ENCODE measurements at regions not wholly inside any gene's neighbourhood (a gene's known extent, or its start where the extent isn't known, plus 50 kb on each side); places are given as distances from the start of the nearest gene placed in this dataset.

DNA sequence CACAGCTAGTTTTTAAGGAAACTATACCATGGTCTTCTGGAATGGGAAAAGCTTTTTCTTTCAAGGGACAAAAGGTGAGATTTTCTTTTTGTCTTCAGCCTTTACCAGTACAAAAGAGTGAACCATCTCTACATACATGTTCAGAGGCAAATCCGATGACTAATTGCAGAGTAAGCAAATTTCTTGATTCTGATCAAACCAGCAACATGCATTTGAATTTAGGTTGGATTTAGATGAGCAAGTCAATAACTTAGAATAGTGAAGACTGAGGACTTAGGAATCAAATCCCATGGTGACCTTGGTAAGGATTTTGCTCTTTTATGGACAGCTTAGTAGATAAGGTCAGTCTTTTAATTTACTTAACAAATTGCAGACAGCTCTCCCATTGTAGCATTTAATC is 65.9 kb upstream of the BLID start:
- intact Hi-C loops (cut with micrococcal nuclease) = no loop called here
- ATAC-seq (no peak), DNase-seq (no peak)
- Mint-ChIP-seq H3K4me1 (ENCODE audit: low read depth) (no peaks in the 10 kb centered on the region), H3K27ac (no peak overlapping the region), H3K27me3 (peaks cover 15% of the 10 kb centered on the region), H3K4me3 (no peak overlapping the region), H3K36me3 (ENCODE audit: low read depth) (no peaks in the 10 kb centered on the region), H3K9me3 (no peaks in the 10 kb centered on the region)
- ChIA-PET POLR2A (no interaction called here), CTCF (interaction anchor here (0.7 kb wide), 1 partner anchor 21 kb away, joined by 3 read pairs; no protein-coding TSS in a partner anchor)
- TF ChIP-seq, protein P1, sequence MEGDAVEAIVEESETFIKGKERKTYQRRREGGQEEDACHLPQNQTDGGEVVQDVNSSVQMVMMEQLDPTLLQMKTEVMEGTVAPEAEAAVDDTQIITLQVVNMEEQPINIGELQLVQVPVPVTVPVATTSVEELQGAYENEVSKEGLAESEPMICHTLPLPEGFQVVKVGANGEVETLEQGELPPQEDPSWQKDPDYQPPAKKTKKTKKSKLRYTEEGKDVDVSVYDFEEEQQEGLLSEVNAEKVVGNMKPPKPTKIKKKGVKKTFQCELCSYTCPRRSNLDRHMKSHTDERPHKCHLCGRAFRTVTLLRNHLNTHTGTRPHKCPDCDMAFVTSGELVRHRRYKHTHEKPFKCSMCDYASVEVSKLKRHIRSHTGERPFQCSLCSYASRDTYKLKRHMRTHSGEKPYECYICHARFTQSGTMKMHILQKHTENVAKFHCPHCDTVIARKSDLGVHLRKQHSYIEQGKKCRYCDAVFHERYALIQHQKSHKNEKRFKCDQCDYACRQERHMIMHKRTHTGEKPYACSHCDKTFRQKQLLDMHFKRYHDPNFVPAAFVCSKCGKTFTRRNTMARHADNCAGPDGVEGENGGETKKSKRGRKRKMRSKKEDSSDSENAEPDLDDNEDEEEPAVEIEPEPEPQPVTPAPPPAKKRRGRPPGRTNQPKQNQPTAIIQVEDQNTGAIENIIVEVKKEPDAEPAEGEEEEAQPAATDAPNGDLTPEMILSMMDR (IDR thresholded peaks at IDR 0.05) = no peak

DNA sequence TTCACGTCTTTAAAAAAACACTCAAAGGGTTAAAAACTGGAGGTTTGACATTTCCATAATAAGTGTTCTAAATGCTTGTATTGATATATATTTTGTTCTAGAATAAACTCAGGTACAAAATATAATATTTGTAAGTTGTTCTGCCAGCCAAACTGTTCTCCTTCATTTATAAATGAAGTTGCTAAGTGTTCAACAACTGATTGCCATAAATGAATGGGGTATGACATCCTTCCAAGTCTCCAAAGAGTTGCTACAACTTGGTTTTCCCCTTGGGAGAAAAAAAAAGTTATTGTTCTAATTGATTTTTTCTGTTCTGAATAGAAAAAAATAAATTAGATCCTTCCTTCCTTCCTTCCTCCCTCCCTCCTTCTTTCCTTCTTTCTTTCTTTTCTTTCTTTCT is 65.4 kb upstream of the BLID start:
- intact Hi-C loops (cut with micrococcal nuclease) = no loop called here
- POLR2A ChIA-PET = no interaction called here
- no peaks in the 10 kb centered on the region for H3K9me3 Mint-ChIP-seq
- no peak overlapping the region for H3K4me3 Mint-ChIP-seq
- H3K36me3 Mint-ChIP-seq (ENCODE audit: low read depth) = no peaks in the 10 kb centered on the region
- peaks cover 12% of the 10 kb centered on the region for H3K27me3 Mint-ChIP-seq
- DNase-seq (no peak), ATAC-seq (no peak)
- CTCF ChIA-PET = no interaction called here
- H3K27ac Mint-ChIP-seq = no peak overlapping the region
- no peaks in the 10 kb centered on the region for H3K4me1 Mint-ChIP-seq (ENCODE audit: low read depth)
- TF ChIP-seq, protein P1 (IDR thresholded peaks at IDR 0.05) = no peak

DNA sequence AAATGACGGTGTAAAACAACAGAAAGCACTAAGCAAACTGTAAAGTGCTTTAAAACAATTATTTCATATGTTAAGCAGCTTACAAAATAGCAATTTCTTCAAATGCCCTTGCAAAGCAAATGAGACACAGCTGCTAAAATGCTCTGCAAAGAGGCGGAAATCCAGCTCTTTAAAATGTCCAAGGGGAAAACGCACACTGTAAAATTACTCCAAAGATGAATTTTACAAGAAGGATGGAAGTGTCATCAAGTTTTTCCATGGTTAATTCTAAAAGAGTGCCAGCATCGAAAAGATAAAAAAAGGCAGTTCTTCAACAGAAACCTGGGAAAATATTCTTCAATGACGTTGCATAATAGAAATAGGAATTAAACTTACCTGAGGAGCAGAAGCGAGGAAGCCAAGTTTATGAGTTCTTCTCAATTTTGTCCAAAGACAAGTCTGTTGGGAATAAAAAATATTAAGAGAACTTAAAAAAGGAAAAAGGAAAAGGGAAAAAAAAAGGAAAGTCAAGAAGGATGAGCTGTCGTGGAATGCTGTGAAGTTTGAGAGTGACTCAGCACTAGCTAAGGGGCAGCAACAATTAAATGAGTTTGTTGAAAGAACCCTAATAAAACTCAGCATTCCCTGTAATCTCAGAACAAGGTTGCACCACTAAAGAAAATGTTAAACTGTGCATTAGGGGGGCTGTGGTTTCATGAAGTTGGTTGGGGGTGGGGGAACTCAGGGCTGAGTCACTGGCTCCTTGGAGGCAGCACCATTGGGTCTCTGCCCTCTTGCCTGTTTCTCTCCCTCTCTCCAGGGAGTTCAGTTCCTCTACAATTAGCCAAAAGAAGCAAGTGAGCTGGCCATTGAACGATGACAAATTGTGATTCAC is 64.2 kb upstream of the BLID start:
- intact Hi-C loops (cut with micrococcal nuclease) = no loop called here
- CTCF ChIA-PET = no interaction called here
- H3K36me3 Mint-ChIP-seq (ENCODE audit: low read depth) = no peaks in the 10 kb centered on the region
- H3K27me3 Mint-ChIP-seq = peaks cover 11% of the 10 kb centered on the region
- no peak for DNase-seq
- POLR2A ChIA-PET = no interaction called here
- TF ChIP-seq, protein P1 (IDR thresholded peaks at IDR 0.05) = no peak
- no peak for ATAC-seq
- no peaks in the 10 kb centered on the region for H3K9me3 Mint-ChIP-seq
- no peak overlapping the region for H3K27ac Mint-ChIP-seq
- H3K4me1 Mint-ChIP-seq (ENCODE audit: low read depth) = no peaks in the 10 kb centered on the region
- no peak overlapping the region for H3K4me3 Mint-ChIP-seq

DNA sequence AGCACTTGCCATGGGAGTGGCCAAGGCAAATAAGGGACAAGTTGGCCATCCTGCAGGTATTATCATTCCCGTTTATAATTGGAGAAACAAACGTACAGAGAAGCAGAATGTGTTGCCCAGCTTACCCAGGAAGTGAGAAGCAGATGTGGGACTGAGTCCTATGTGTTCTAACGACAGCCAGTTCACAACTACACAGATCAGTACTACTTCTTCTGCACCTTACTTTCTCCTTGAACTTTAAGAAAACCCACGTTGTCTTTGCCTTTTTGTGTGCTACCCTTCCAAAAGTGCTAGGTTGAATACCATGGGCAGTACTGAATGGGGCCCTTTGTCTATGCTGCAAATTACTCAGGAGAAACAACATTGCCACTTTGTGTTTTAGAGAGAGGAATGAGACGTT is 62.8 kb upstream of the BLID start:
- POLR2A ChIA-PET = no interaction called here
- no peak for ATAC-seq
- no peaks in the 10 kb centered on the region for H3K4me1 Mint-ChIP-seq (ENCODE audit: low read depth)
- intact Hi-C loops (cut with micrococcal nuclease) = no loop called here
- H3K4me3 Mint-ChIP-seq = no peak overlapping the region
- no peaks in the 10 kb centered on the region for H3K36me3 Mint-ChIP-seq (ENCODE audit: low read depth)
- no peak for DNase-seq
- peaks cover 2% of the 10 kb centered on the region for H3K27me3 Mint-ChIP-seq
- CTCF ChIA-PET = no interaction called here
- TF ChIP-seq, protein P1 (IDR thresholded peaks at IDR 0.05) = no peak
- H3K9me3 Mint-ChIP-seq = no peaks in the 10 kb centered on the region
- H3K27ac Mint-ChIP-seq = no peak overlapping the region

DNA sequence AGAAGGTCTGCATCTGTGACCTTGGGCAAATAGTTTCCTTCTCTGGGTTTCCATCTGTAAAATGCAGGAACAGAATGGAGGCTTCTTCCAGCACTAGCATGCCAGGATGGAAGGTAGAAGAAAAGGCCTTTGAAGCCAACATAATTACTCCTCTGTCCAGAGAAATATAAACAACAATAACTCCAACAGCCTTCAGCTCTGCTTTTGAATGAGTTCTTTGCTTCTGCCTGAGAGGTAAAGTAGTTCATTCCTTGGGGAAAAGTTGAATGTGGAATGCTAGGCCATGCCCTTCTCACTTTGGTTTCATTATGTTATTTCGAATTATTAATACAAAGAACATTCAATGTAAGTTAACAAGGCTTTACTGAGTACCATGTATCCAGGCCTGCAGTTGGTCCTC is 61.2 kb upstream of the BLID start:
- Mint-ChIP-seq H3K27me3 (peaks cover 2% of the 10 kb centered on the region), H3K4me3 (no peak overlapping the region), H3K4me1 (ENCODE audit: low read depth) (no peaks in the 10 kb centered on the region), H3K9me3 (no peaks in the 10 kb centered on the region), H3K36me3 (ENCODE audit: low read depth) (no peaks in the 10 kb centered on the region), H3K27ac (no peak overlapping the region)
- no peak for ATAC-seq
- POLR2A ChIA-PET = no interaction called here
- intact Hi-C loops (cut with micrococcal nuclease) = no loop called here
- CTCF ChIA-PET = interaction anchor here (0.9 kb wide), 1 partner anchor 69 kb away, joined by 3 read pairs; no protein-coding TSS in a partner anchor
- TF ChIP-seq, protein P1 (IDR thresholded peaks at IDR 0.05) = no peak
- DNase-seq = no peak

Measured in activated CD8-positive, alpha-beta T cell treated with anti-CD3 and anti-CD28 coated beads for 36 hours (primary cell).